HepG2 (cell line): ENCODE measurements at regions not wholly inside any gene's neighbourhood (a gene's known extent, or its start where the extent isn't known, plus 50 kb on each side); places are given as distances from the start of the nearest gene placed in this dataset.

Source experiments
- ATAC-seq: fragments of 200-7000 bp; cut with Tn5 transposase; 3 replicates; pipeline ENCODE4 v1.9.1; 2020; ENCODE audit warnings: mild to moderate bottlenecking, moderate library complexity
- BruUV-seq: library from RNA; stranded (reverse); fragments of 400-500 nt; replicated peaks from 2 replicates; lab custom pipeline; 2021; lab: Mats Ljungman, UMichigan
- CTCF ChIA-PET: fragments of 300-600 bp; formaldehyde crosslinking; extraction: SDS; loops from one replicate; lab custom pipeline; 2021; ENCODE audit warnings: low total read pairs, inconsistent platforms, low intra/inter-chr PET ratio; lab: Yijun Ruan, JAX
- POLR2A ChIA-PET: fragments of 350-600 bp; sonication (Branson Sonifier 250); formaldehyde crosslinking; loops from one replicate; lab custom pipeline; 2020; ENCODE audit warnings: antibody characterized with exemption, inconsistent platforms; lab: Yijun Ruan, JAX
- DNase-seq: peaks from one replicate; pipeline ENCODE4 v3.0.0-alpha.2; 2015; ENCODE audit warnings: low spot score
- FAIRE-seq: peaks from 3 replicates; lab custom pipeline; 2011; peaks lifted over from hg19 to GRCh38; lab: Jason Lieb, UNC
- H2AFZ ChIP-seq: one replicate; pipeline ENCODE4 v1.6.1; 2011; ENCODE audit warnings: low read length, inconsistent platforms
- H3K27ac ChIP-seq: fragments of 300-600 bp; 3 replicates; pipeline ENCODE4 v1.8.0; 2011; ENCODE audit warnings: mixed run types, mild to moderate bottlenecking, mixed read lengths, low read length, inconsistent platforms; ENCODE audit not compliant: insufficient read depth; ENCODE audit errors: extremely low read length
- H3K27me3 ChIP-seq, 2 experiments: fragments of 200-600 bp in 1 of 2; 2 replicates in 1 of 2; 3 replicates in 1 of 2; pipeline versions ENCODE4 v1.6.0 to v1.8.0; 2011; ENCODE audit warnings: low read length in 2 of 2, mild to moderate bottlenecking in 2 of 2, moderate library complexity in 2 of 2, inconsistent platforms in 1 of 2; ENCODE audit not compliant: insufficient read depth in 2 of 2, control insufficient read depth in 1 of 2
- H3K36me3 ChIP-seq, 2 experiments: fragments of 200-600 bp in 1 of 2; replicated peaks in 1 of 2; 2 replicates in 1 of 2; 3 replicates in 1 of 2; pipeline versions ENCODE4 v1.5.1 to v1.8.0; 2011; ENCODE audit warnings: low read length in 2 of 2, inconsistent platforms in 1 of 2; ENCODE audit not compliant: insufficient read depth in 2 of 2, control insufficient read depth in 1 of 2
- H3K4me1 ChIP-seq: 2 replicates; pipeline ENCODE4 v1.5.1; 2012; ENCODE audit warnings: low read length, inconsistent platforms; ENCODE audit not compliant: insufficient read depth
- H3K4me2 ChIP-seq: 2 replicates; pipeline ENCODE4 v1.6.0; 2011; ENCODE audit warnings: low read depth, low read length, inconsistent platforms
- H3K4me3 ChIP-seq, 3 experiments: fragments of 200-600 bp in 1 of 3; sonication (generic), shearing (Covaris generic) in 1 of 3; replicated peaks in 1 of 3; 2 replicates each; pipeline ENCODE4 v1.5.1; 2011 to 2016; ENCODE audit warnings: low read length in 3 of 3, inconsistent platforms in 2 of 3, low read depth in 2 of 3, mild to moderate bottlenecking in 2 of 3, control low read depth in 1 of 3, mixed read lengths in 1 of 3; ENCODE audit not compliant: insufficient read depth in 1 of 3
- H3K79me2 ChIP-seq: one replicate; pipeline ENCODE4 v1.6.1; 2011; ENCODE audit warnings: low read length, inconsistent platforms; ENCODE audit not compliant: insufficient read depth
- H3K9ac ChIP-seq: 2 replicates; pipeline ENCODE4 v1.6.0; 2011; ENCODE audit warnings: mild to moderate bottlenecking, low read depth, low read length, inconsistent platforms; ENCODE audit not compliant: insufficient read depth
- H3K9me3 ChIP-seq: 2 replicates; pipeline ENCODE4 v1.5.1; 2012; ENCODE audit warnings: mild to moderate bottlenecking, low read length
- H4K20me1 ChIP-seq: 2 replicates; pipeline ENCODE4 v1.6.0; 2011; ENCODE audit warnings: inconsistent platforms, mild to moderate bottlenecking, low read length, moderate library complexity; ENCODE audit not compliant: insufficient read depth
- ARNTL ChIP-seq: sonication (generic); formaldehyde crosslinking; IDR thresholded peaks from 2 replicates; pipeline ENCODE4 v1.4.0; 2020; ENCODE audit warnings: mild to moderate bottlenecking, missing genetic modification reagents
- ATF6 ChIP-seq: sonication (generic); formaldehyde crosslinking; conservative IDR thresholded peaks from 2 replicates; pipeline ENCODE4 v1.4.0; 2020; ENCODE audit warnings: missing genetic modification reagents
- CAMTA2 ChIP-seq: sonication (generic); formaldehyde crosslinking; IDR thresholded peaks from 2 replicates; pipeline ENCODE4 v1.4.0; 2020; ENCODE audit warnings: mild to moderate bottlenecking, missing genetic modification reagents, borderline replicate concordance
- CBX1 ChIP-seq: IDR thresholded peaks from one replicate; pipeline ENCODE4 v1.6.1; 2016; ENCODE audit warnings: antibody characterized with exemption, low read depth
- CEBPG ChIP-seq: IDR thresholded peaks from 2 replicates; pipeline ENCODE4 v1.6.1; 2016
- CREB3 ChIP-seq: sonication (generic); formaldehyde crosslinking; IDR thresholded peaks from 2 replicates; pipeline ENCODE4 v1.5.0; 2020; ENCODE audit warnings: missing genetic modification reagents
- GTF3A ChIP-seq: sonication (generic); formaldehyde crosslinking; conservative IDR thresholded peaks from 2 replicates; pipeline ENCODE4 v1.4.0; 2020; ENCODE audit warnings: mild to moderate bottlenecking, missing genetic modification reagents
- HOXA5 ChIP-seq: sonication (generic); formaldehyde crosslinking; IDR thresholded peaks from 2 replicates; pipeline ENCODE4 v1.4.0; 2020; ENCODE audit warnings: missing genetic modification reagents
- MTF1 ChIP-seq: sonication (generic); formaldehyde crosslinking; IDR thresholded peaks from 2 replicates; pipeline ENCODE4 v1.5.0; 2020; ENCODE audit warnings: missing genetic modification reagents
- NR2F1 ChIP-seq, 2 experiments: fragments of 450-650 bp in 1 of 2; formaldehyde crosslinking in 1 of 2; IDR thresholded peaks; 2 replicates each; pipeline versions ENCODE4 v1.5.0 to v1.6.1; 2016 to 2020; ENCODE audit warnings: mild to moderate bottlenecking in 1 of 2, missing compliant biosample characterization in 1 of 2, missing genetic modification reagents in 1 of 2, moderate library complexity in 1 of 2
- ZBTB2 ChIP-seq: sonication (generic); formaldehyde crosslinking; IDR thresholded peaks from 2 replicates; pipeline ENCODE4 v1.8.0; 2022; ENCODE audit warnings: low read depth, missing genetic modification reagents
- ZBTB38 ChIP-seq: sonication (generic); formaldehyde crosslinking; IDR thresholded peaks from 2 replicates; pipeline ENCODE4 v1.5.1; 2020; ENCODE audit warnings: mild to moderate bottlenecking, missing genetic modification reagents
- ZKSCAN8 ChIP-seq: IDR thresholded peaks from 2 replicates; pipeline ENCODE4 v1.6.1; 2016; ENCODE audit warnings: borderline replicate concordance, missing genetic modification reagents, missing compliant biosample characterization
- ZNF530 ChIP-seq: sonication (generic); formaldehyde crosslinking; IDR thresholded peaks from 2 replicates; pipeline ENCODE4 v1.5.0; 2020; ENCODE audit warnings: low read depth, mild to moderate bottlenecking, missing genetic modification reagents
- WGBS: methylation state at CpG from one replicate; pipeline ENCODE4 v1.1.6; 2017; ENCODE audit warnings: low lambda C conversion rate; 5-methylcytosine and 5-hydroxymethylcytosine counted together
- in situ Hi-C: cut with HindIII; loops from 2 replicates; pipeline ENCODE4 v1.10.0; 2017; ENCODE audit warnings: low pct_unique_long_range_greater_than_20kb; ENCODE audit not compliant: extremely low pct_ligation_motif_present
- intact Hi-C: fragments of 100-400 bp; cut with micrococcal nuclease; formaldehyde crosslinking; loops from one replicate; pipeline ENCODE4 v1.10.0; 2022; ENCODE audit not compliant: unreplicated experiment
- TF ChIP-seq, protein P1 (sequence below): sonication (generic); formaldehyde crosslinking; IDR thresholded peaks from 2 replicates; pipeline ENCODE4 v1.4.0; 2020; ENCODE audit warnings: mild to moderate bottlenecking, missing genetic modification reagents

- no peaks in the 10 kb centered on the region for H3K36me3 ChIP-seq
- H3K4me2 ChIP-seq, result no peak overlapping the region
- H3K27ac ChIP-seq, result no peak overlapping the region
- 0% methylated on average over 1 of the region's 1 CpG for WGBS
- POLR2A ChIA-PET, result no interaction called here
- no peak for ATAC-seq
- H3K4me3 ChIP-seq, result no peak overlapping the region
- no peak for DNase-seq
- H3K79me2 ChIP-seq, result no peaks in the 10 kb centered on the region
- no peaks in the 10 kb centered on the region for H4K20me1 ChIP-seq
- no peaks in the 10 kb centered on the region for H3K4me1 ChIP-seq
- H3K9me3 ChIP-seq, result no peaks in the 10 kb centered on the region
- intact Hi-C loops (no loop called here), in situ Hi-C loops (no loop called here)
- BruUV-seq, result no TSS peak
- TF ChIP-seq ZBTB2 (CRISPR knock-in tag) (no peak), CAMTA2 (CRISPR knock-in tag) (no peak), NR2F1 (CRISPR knock-in tag; IDR thresholded peaks at IDR 0.05) (no peak), ZKSCAN8 (no peak), ZNF530 (CRISPR knock-in tag) (no peak), ATF6 (no peak), MTF1 (CRISPR knock-in tag) (no peak), CEBPG (CRISPR knock-in tag) (no peak), GTF3A (CRISPR knock-in tag) (no peak), CREB3 (CRISPR knock-in tag) (no peak), ZBTB38 (no peak), HOXA5 (CRISPR knock-in tag) (no peak), ARNTL (no peak), CBX1 (no peak)
- TF ChIP-seq, protein P1, sequence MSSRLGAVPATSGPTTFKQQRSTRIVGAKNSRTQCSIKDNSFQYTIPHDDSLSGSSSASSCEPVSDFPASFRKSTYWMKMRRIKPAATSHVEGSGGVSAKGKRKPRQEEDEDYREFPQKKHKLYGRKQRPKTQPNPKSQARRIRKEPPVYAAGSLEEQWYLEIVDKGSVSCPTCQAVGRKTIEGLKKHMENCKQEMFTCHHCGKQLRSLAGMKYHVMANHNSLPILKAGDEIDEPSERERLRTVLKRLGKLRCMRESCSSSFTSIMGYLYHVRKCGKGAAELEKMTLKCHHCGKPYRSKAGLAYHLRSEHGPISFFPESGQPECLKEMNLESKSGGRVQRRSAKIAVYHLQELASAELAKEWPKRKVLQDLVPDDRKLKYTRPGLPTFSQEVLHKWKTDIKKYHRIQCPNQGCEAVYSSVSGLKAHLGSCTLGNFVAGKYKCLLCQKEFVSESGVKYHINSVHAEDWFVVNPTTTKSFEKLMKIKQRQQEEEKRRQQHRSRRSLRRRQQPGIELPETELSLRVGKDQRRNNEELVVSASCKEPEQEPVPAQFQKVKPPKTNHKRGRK, result no peak
- H3K9ac ChIP-seq, result no peak overlapping the region
- no peak overlapping the region for H2AFZ ChIP-seq
- CTCF ChIA-PET, result no interaction called here
- no peak for FAIRE-seq
- no peaks in the 10 kb centered on the region for H3K27me3 ChIP-seq
Measured at GRCh38 chr15:61481886-61482285, 252.8 kb upstream of the RORA start.
